ENCODE measurements at regions not wholly inside any gene's neighbourhood (a gene's known extent, or its start where the extent isn't known, plus 50 kb on each side); places are given as distances from the start of the nearest gene placed in this dataset.
A peak's percentile ranks its signal among the peaks of the same experiment; 100 is the strongest.

- DNase-seq = no peak
Measured at GRCh38 chr19:31670931-31671330, 321.7 kb upstream of the TSHZ3 start.

GRCh38 chr19:31671411-31672035 is 322.3 kb upstream of the TSHZ3 start:
- DNase-seq = no peak

- DNase-seq = no peak
Measured at GRCh38 chr19:31674503-31675192, 325.4 kb upstream of the TSHZ3 start.

GRCh38 chr19:31675193-31675913 is 326.1 kb upstream of the TSHZ3 start:
- no peak for DNase-seq

- peak; percentile 5 for DNase-seq
Measured at GRCh38 chr19:31676271-31677004, 327.2 kb upstream of the TSHZ3 start.

- DNase-seq = no peak
Measured at GRCh38 chr19:31678421-31678820, 329.2 kb upstream of the TSHZ3 start.

GRCh38 chr19:31681121-31681520 is 331.9 kb upstream of the TSHZ3 start:
- DNase-seq = no peak

- no peak for DNase-seq
Measured at GRCh38 chr19:31693131-31693932, 344.1 kb upstream of the TSHZ3 start.

GRCh38 chr19:31693933-31694269 is 344.7 kb upstream of the TSHZ3 start:
- DNase-seq = no peak

GRCh38 chr19:31694761-31695160 is 345.5 kb upstream of the TSHZ3 start:
- DNase-seq = no peak

- no peak for DNase-seq
Measured at GRCh38 chr19:31699421-31699820, 350.2 kb upstream of the TSHZ3 start.

- peak; percentile 75 for DNase-seq
Measured at GRCh38 chr19:31701146-31701545, 351.9 kb upstream of the TSHZ3 start.

- DNase-seq = no peak
Measured at GRCh38 chr19:31705656-31706055, 356.4 kb upstream of the TSHZ3 start.

GRCh38 chr19:31706131-31706530 is 356.9 kb upstream of the TSHZ3 start:
- no peak for DNase-seq

- DNase-seq = no peak
Measured at GRCh38 chr19:31706691-31707620, 357.7 kb upstream of the TSHZ3 start.

- DNase-seq = no peak
Measured at GRCh38 chr19:31708520-31708919, 359.3 kb upstream of the TSHZ3 start.

GRCh38 chr19:31709476-31709875 is 360.2 kb upstream of the TSHZ3 start:
- no peak for DNase-seq

- no peak for DNase-seq
Measured at GRCh38 chr19:31715249-31715945, 366.2 kb upstream of the TSHZ3 start.

GRCh38 chr19:31716826-31717225 is 367.6 kb upstream of the TSHZ3 start:
- no peak for DNase-seq

GRCh38 chr19:31717269-31717923 is 368.2 kb upstream of the TSHZ3 start:
- DNase-seq = no peak
